ENCODE measurements at regions not wholly inside any gene's neighbourhood (a gene's known extent, or its start where the extent isn't known, plus 50 kb on each side); places are given as distances from the start of the nearest gene placed in this dataset.

- Histone ChIP-seq H3K27me3 (ENCODE audit: insufficient read depth) (no peaks in the 10 kb centered on the region), H3F3A (replicated peaks; ENCODE audit: insufficient read depth) (peaks cover 35% of the 10 kb centered on the region), H3K9me3 (no peaks in the 10 kb centered on the region), H3K9me2 (no peaks in the 10 kb centered on the region), H3K36me3 (replicated peaks in 1 of 2; ENCODE audit: control insufficient read depth in 1 of 2, insufficient read depth in 2 of 2, low read length in 1 of 2) (no peaks in the 10 kb centered on the region), H3K4me1 (ENCODE audit: control insufficient read depth in 1 of 2, insufficient read depth in 2 of 2, low read depth in 1 of 2, low read length in 1 of 2) (peaks cover 0 to 32% of the 10 kb centered on the region in 2 experiments; a peak in 3 of 4 replicates), H3K79me2 (ENCODE audit: insufficient read depth) (peaks cover 53% of the 10 kb centered on the region), H3K27ac (ENCODE audit: low read depth in 2 of 2, low read length in 1 of 2) (peak overlapping the region; percentile 88 to 99), H4K20me1 (ENCODE audit: insufficient read depth) (no peaks in the 10 kb centered on the region), H3K4me2 (peak overlapping the region; percentile 30; the same call in 1 of the 2 replicates), H3K9ac (peak overlapping the region; percentile 74), H3K4me3 (ENCODE audit: low read depth in 2 of 2, low read length in 1 of 2) (no peak overlapping the region), H2AFZ (ENCODE audit: low read depth) (no peak overlapping the region)
- 2% methylated on average over 3 of the region's 3 CpGs for WGBS (ENCODE audit: low lambda C conversion rate)
- no peak for DNase-seq
- CTCF ChIA-PET = no interaction called here
- POLR2A ChIA-PET = no interaction called here
- TF ChIP-seq, protein P1, sequence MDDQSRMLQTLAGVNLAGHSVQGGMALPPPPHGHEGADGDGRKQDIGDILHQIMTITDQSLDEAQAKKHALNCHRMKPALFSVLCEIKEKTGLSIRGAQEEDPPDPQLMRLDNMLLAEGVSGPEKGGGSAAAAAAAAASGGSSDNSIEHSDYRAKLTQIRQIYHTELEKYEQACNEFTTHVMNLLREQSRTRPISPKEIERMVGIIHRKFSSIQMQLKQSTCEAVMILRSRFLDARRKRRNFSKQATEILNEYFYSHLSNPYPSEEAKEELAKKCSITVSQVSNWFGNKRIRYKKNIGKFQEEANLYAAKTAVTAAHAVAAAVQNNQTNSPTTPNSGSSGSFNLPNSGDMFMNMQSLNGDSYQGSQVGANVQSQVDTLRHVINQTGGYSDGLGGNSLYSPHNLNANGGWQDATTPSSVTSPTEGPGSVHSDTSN (IDR thresholded peaks at IDR 0.05) = peak; percentile 96
- TF ChIP-seq YY1 (IDR thresholded peaks at IDR 0.05; ENCODE audit: low read depth) (no peak), CTCF (IDR thresholded peaks at IDR 0.05) (no peak), EZH2phosphoT487 (IDR thresholded peaks at IDR 0.05; ENCODE audit: borderline replicate concordance, low read depth) (no peak), RCOR1 (IDR thresholded peaks at IDR 0.05; ENCODE audit: low read length) (no peak), FOSL2 (IDR thresholded peaks at IDR 0.05; ENCODE audit: borderline replicate concordance, low read depth) (peak; percentile 99), SMC3 (IDR thresholded peaks at IDR 0.05; ENCODE audit: low read depth, low read length) (no peak), FOXJ3 (CRISPR knock-in tag; IDR thresholded peaks at IDR 0.05) (no peak), ELF1 (IDR thresholded peaks at IDR 0.05) (no peak; the same call in 1 of the 2 replicates), POLR2AphosphoS5 (IDR thresholded peaks at IDR 0.05; ENCODE audit: low read depth, low read length) (peak; percentile 91), NRF1 (IDR thresholded peaks at IDR 0.05; ENCODE audit: low read depth, low read length) (no peak), CHD2 (IDR thresholded peaks at IDR 0.05; ENCODE audit: low read length, partially characterized antibody) (no peak), TEAD4 (IDR thresholded peaks at IDR 0.05; ENCODE audit: borderline replicate concordance, insufficient read depth) (peak; percentile 77; the same call in 1 of the 2 replicates), RFX5 (IDR thresholded peaks at IDR 0.05; ENCODE audit: low read length) (no peak), MXI1 (IDR thresholded peaks at IDR 0.05; ENCODE audit: low read depth, low read length) (no peak), NFIC (IDR thresholded peaks at IDR 0.05; ENCODE audit: borderline replicate concordance) (peak; percentile 98), SIN3A (IDR thresholded peaks at IDR 0.05; ENCODE audit: borderline replicate concordance, low read depth, low read length) (peak; percentile 75; the same call in 1 of the 2 replicates), IRF3 (IDR thresholded peaks at IDR 0.05; ENCODE audit: low read depth, low read length) (no peak), USF1 (IDR thresholded peaks at IDR 0.05; ENCODE audit: borderline replicate concordance, low read depth) (no peak), JUND (IDR thresholded peaks at IDR 0.05) (peak; percentile 97), GABPA (IDR thresholded peaks at IDR 0.05; ENCODE audit: low read depth) (no peak; the same call in 1 of the 2 replicates), USF2 (IDR thresholded peaks at IDR 0.05; ENCODE audit: borderline replicate concordance, low read depth, low read length) (no peak), MAX (IDR thresholded peaks at IDR 0.05; ENCODE audit: low read depth) (peak; percentile 85), FOXM1 (IDR thresholded peaks at IDR 0.05; ENCODE audit: low read depth) (peak; percentile 96), RXRA (IDR thresholded peaks at IDR 0.05; ENCODE audit: borderline replicate concordance, low read depth) (peak; percentile 93), RAD21 (IDR thresholded peaks at IDR 0.05; ENCODE audit: low read length) (no peak), GATA2 (CRISPR knock-in tag; IDR thresholded peaks at IDR 0.05) (no peak)
- TF ChIP-seq, protein P2, sequence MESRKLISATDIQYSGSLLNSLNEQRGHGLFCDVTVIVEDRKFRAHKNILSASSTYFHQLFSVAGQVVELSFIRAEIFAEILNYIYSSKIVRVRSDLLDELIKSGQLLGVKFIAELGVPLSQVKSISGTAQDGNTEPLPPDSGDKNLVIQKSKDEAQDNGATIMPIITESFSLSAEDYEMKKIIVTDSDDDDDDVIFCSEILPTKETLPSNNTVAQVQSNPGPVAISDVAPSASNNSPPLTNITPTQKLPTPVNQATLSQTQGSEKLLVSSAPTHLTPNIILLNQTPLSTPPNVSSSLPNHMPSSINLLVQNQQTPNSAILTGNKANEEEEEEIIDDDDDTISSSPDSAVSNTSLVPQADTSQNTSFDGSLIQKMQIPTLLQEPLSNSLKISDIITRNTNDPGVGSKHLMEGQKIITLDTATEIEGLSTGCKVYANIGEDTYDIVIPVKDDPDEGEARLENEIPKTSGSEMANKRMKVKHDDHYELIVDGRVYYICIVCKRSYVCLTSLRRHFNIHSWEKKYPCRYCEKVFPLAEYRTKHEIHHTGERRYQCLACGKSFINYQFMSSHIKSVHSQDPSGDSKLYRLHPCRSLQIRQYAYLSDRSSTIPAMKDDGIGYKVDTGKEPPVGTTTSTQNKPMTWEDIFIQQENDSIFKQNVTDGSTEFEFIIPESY (IDR thresholded peaks at IDR 0.05; ENCODE audit: borderline replicate concordance, low read depth) = peak; percentile 74; the same call in 1 of the 2 replicates
Observed at GRCh38 chr12:65649126-65649525, 175.2 kb upstream of the HMGA2 start.

Data from SK-N-SH (cell line).